ENCODE measurements at regions not wholly inside any gene's neighbourhood (a gene's known extent, or its start where the extent isn't known, plus 50 kb on each side); places are given as distances from the start of the nearest gene placed in this dataset.
"Not testable (repeated sequence)": the region's sequence is repeated elsewhere in the genome, so short reads cannot be mapped to it uniquely, and the experiment has no call there.

- DNase-seq (ENCODE audit: low spot score) = no peak
These were observed 746.0 kb upstream of the DEFB115 start for GRCh38 chr20:30511322-30512030.

DNA sequence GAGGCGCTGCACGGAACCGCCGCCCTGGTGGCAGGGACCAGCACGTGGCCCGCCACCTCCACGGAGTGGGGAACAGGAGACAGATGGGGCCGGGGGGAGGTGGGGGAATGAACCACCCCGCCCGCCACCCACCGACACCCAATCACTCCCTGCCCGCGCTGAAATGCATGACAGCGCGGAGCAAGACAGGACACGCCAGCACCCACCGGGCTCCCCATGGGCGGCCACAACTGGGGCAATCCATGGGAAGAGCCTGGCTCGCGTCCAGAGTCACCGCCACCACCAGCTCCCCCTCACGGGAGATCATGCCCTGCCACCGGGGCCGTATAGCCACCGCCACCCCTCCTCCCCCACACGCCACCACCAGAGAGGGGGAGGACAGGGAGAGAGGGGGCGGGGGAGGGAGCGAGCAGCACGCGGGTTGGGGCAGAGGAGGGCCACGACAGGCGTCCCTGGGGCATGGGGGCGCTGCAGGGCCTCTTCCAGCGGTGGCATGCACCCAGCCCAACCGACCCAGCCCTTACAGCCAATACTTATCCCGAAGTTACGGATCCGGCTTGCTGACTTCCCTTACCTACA lies 744.3 kb upstream of the DEFB115 start:
- DNase-seq (ENCODE audit: low spot score) = no peak

DNA sequence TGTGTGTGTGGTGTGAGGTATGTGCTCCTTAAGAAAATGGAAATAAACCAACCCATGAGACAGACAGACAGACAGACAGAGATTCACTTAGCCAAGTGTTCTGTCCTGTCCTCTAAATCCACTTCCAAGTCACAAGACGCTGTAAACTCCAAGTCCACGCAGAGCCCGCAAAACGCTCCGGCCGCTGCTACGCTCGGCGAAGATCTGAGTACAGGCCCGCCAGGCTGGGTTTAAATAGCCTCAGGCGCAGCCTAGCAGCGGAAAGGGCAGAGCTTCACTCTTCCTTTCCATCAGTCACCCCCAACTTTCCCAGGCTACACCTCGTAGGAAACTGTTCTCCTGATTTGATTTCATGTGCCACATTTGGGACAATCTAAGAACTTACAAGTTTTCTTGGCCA lies 741.5 kb upstream of the DEFB115 start:
- DNase-seq (ENCODE audit: low spot score) = not testable (repeated sequence)

DNA sequence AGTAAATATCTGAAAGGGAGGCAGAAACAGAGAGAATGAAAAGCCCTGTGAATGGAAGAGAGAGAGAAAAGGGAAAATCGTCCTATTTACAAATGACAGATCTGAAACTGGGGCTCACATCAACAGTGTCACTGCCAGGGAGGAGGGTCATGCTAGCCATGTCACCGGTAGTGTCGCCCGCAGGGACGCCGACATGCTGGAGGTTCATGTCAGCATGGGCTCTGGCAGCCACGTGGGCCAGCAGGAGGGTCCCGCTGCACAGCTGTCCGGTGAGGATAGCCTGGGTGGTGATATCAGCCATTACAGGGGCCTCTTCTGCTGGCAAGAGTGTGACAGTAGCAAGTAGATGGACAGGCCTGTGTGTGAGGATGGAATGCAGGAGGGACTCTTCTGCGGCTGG lies 738.6 kb upstream of the DEFB115 start:
- not testable (repeated sequence) for DNase-seq (ENCODE audit: low spot score)

DNA sequence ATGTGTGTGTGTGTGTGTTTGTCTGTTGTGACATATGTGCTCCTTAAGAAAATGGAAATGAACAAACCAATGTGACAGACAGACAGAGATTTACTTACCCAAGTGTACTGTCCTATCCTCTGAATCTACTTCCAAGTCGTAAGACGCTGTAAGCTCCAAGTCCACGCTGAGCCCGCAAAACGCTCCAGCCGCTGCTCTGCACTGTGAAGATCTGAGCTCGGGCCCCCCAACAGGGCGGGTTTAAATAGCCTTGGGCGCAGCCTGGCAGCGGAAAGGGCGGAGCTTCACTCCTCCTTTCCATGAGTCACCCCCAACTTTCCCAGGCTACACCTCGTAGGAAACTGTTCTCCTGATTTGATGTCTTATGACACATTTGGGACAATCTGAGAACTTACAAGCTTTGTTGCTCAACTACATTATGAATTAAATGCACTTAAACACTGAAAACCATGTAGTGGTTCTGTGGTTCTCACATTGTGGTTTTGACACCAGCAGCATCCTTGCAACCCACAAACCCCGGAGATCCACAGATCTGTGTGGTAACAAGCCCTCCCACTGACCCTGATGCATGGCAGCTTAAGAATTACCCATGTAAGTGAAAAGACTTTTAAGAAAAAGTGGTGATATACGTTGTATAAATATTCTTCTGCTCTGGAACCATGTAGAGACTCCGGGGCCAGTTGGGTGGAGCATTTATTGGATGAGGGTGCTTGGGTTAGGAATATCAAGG lies 735.6 kb upstream of the DEFB115 start:
- DNase-seq (ENCODE audit: low spot score) = not testable (repeated sequence)

DNA sequence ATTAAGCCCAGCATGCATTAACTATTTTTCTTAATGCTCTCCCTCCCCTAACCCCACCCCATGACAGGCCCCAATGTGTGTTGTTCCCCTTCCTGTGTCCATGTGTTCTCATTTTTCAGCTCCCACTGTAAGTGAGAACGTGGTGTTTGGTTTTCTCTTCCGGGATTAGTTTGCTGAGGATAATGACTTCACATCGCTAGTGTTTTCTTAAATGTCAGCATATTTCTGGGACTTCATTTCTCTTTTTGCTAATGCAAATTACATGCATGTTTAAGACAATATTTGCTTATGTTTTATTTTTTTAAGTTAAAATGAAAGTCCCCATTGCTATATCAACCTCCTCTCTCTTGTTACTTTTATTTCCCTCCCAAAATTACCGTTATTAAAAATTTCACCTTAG lies 733.3 kb upstream of the DEFB115 start:
- not testable (repeated sequence) for DNase-seq (ENCODE audit: low spot score)

GRCh38 chr20:30524761-30525160 lies 732.7 kb upstream of the DEFB115 start:
- DNase-seq (ENCODE audit: low spot score) = not testable (repeated sequence)

- DNase-seq (ENCODE audit: low spot score) = not testable (repeated sequence)
These were observed 723.8 kb upstream of the DEFB115 start for GRCh38 chr20:30533653-30534052.

- peak; percentile 30 for DNase-seq (ENCODE audit: low spot score)
These were observed 720.0 kb upstream of the DEFB115 start for GRCh38 chr20:30537459-30537858.

GRCh38 chr20:30540330-30541069 lies 717.0 kb upstream of the DEFB115 start:
- not testable (repeated sequence) for DNase-seq (ENCODE audit: low spot score)

GRCh38 chr20:30551236-30551635 lies 706.2 kb upstream of the DEFB115 start:
- not testable (repeated sequence) for DNase-seq (ENCODE audit: low spot score)

DNA sequence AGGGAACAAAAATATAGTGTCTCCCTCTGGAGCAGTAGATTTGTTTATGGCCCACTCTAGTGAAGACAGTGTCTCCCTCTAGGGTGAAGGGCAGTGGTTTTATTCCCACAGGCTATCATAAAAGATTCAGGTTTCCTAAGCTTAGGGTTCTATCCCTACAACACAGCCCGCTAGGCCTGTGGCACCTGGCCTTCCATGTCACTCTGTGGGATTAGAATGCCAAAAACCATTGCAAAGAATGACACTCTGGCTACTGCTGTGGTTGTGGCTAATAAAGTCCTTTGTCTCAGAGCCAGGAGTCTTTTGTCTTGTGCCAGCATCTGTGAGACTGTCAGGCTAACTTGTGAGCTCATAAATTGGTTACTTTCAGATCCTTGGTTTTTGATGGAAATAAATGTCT lies 700.7 kb upstream of the DEFB115 start:
- not testable (repeated sequence) for DNase-seq (ENCODE audit: low spot score)

GRCh38 chr20:30565086-30565485 lies 692.4 kb upstream of the DEFB115 start:
- DNase-seq (ENCODE audit: low spot score) = not testable (repeated sequence)

DNA sequence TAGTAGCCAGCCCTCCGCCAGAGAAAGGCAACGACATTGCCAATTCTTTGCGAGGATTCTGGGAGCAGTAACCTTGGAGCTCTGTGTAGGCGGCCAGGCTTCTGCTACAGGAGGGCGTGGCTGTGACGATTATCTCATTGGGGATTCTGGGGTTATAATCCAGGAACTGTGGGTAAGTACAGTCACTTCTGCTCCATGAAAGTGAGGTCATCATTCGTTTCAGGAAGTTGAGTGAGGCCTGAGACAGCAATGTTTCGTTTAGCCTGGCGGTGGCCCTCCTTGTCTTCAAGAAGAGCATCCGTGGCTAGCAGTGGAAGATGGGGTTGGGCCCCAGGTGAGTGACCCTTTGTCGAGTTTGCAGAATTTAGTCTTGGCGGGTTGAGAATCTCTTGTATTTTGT lies 687.6 kb upstream of the DEFB115 start:
- DNase-seq (ENCODE audit: low spot score) = not testable (repeated sequence)

DNA sequence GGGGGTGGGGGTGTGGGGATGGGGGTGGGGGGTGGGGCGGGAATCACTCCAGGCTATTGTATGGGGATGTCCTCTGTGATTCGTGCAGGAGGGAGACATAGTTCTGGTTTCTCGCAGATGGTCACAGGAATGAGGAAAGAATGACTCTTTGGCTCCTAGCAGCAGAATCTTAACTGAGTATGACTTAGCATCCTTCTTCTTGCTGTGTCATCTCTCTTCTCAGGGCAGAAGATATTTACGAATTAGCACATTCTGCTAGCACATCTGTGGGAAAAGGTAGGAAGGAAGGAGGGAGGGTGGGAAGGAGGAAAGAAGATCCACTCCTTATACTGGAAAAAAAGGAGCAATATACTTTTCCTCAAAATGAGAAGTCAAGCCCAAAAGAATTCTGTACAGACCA lies 686.8 kb upstream of the DEFB115 start:
- not testable (repeated sequence) for DNase-seq (ENCODE audit: low spot score)

GRCh38 chr20:30574337-30574736 lies 683.1 kb upstream of the DEFB115 start:
- DNase-seq (ENCODE audit: low spot score) = not testable (repeated sequence)

DNA sequence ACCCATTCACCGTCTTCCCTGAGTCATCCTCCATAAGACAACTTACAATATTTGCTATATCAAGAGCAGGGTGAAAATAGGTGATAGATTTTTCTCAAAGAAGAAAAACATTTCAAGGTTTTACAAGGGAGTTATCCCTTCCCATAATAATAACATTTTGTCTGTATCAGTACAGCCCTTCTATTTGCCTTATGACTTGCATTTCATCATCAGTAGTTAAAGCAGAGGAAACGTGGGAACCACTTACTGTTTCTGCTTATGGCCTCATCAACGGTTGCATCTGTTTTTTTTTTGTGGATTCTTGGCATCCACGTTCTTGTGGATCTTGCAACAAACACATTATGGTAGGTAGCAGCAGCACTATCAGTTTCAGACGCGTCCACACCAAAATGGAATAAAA lies 678.4 kb upstream of the DEFB115 start:
- not testable (repeated sequence) for DNase-seq (ENCODE audit: low spot score)

GRCh38 chr20:30579824-30580438 lies 677.5 kb upstream of the DEFB115 start:
- DNase-seq (ENCODE audit: low spot score) = peak; percentile 33

DNA sequence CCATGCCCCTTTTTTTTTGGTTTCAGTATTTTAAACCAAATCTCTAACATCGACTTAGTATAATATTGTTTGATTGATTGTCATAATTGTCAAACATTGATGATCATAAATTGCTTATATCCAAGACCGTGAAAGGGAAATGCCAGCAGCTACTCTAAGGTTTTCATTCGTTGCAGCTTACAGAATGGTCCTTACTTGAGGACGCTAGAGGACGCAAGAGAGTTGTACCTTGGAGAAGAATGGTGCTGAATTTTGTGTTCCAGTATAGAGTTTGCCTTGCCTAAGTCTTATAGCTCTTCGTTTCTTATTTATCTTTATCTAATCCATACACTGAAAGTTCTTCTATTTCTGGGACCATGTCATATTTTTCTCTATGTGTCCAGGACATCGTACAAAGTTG lies 675.6 kb upstream of the DEFB115 start:
- not testable (repeated sequence) for DNase-seq (ENCODE audit: low spot score)

- not testable (repeated sequence) for DNase-seq (ENCODE audit: low spot score)
These were observed 673.1 kb upstream of the DEFB115 start for GRCh38 chr20:30584403-30584802.

DNA sequence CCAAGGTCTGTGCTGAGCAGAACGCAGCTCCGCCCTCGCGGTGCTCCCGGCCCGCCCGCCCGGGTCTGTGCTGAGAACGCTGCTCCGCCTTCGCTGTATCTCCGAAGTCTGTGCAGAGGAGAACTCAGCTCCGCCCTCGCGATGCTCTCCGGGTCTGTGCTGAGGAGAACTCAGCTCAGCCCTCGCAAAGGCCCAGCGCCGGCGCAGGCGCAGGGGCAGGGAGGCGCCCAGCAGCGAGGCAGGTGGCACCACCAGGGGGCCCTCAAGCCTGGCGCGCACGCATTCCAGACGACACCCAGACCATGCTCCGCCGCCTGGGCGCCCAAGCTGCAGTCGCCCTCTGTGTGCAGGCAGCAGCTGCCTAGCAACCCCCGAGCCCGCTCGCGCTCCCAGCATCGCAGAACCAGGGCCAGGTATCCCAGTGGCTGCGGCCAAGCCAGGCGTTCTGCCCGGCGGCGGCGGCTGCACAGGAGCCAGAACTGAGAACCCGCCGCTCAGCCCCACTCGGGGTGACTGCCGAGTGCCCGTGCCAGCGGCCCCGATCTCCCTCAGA lies 672.1 kb upstream of the DEFB115 start:
- peak; percentile 54 for DNase-seq (ENCODE audit: low spot score)

GRCh38 chr20:30586178-30586577 lies 671.3 kb upstream of the DEFB115 start:
- not testable (repeated sequence) for DNase-seq (ENCODE audit: low spot score)
